WERI-Rb-1 (cell line): ENCODE measurements at regions not wholly inside any gene's neighbourhood (a gene's known extent, or its start where the extent isn't known, plus 50 kb on each side); places are given as distances from the start of the nearest gene placed in this dataset.

Source experiments
- DNase-seq: peaks from one replicate; pipeline ENCODE4 v3.0.0-alpha.2; 2020
- H3K27ac ChIP-seq: fragments of 250-450 bp; sonication (Bioruptor Pico); 2 replicates; pipeline ENCODE4 v1.5.1; 2020; ENCODE audit warnings: mild to moderate bottlenecking, moderate library complexity
- H3K27me3 ChIP-seq: fragments of 250-450 bp; sonication (Bioruptor Pico); 2 replicates; pipeline ENCODE4 v1.5.1; 2021; ENCODE audit warnings: mild to moderate bottlenecking, low read depth, moderate library complexity; ENCODE audit not compliant: insufficient read depth, severe bottlenecking
- H3K36me3 ChIP-seq: fragments of 250-450 bp; sonication (Bioruptor Pico); 2 replicates; pipeline ENCODE4 v1.5.1; 2020; ENCODE audit warnings: mild to moderate bottlenecking, moderate library complexity
- H3K4me3 ChIP-seq: 2 replicates; pipeline ENCODE4 v1.5.1; 2011; ENCODE audit warnings: low read depth, mild to moderate bottlenecking, control low read depth, low read length
- H3K9me3 ChIP-seq: fragments of 250-450 bp; sonication (Bioruptor Pico); 2 replicates; pipeline ENCODE4 v1.5.1; 2021; ENCODE audit warnings: mild to moderate bottlenecking, moderate library complexity; ENCODE audit not compliant: severe bottlenecking
- CTCF ChIP-seq: IDR thresholded peaks from 2 replicates; pipeline ENCODE4 v1.5.1; 2011; ENCODE audit warnings: low read depth, mild to moderate bottlenecking, control low read depth, inconsistent platforms, low read length

- Histone ChIP-seq H3K4me3 (no peak overlapping the region), H3K27ac (no peak overlapping the region), H3K27me3 (no peaks in the 10 kb centered on the region), H3K9me3 (no peaks in the 10 kb centered on the region), H3K36me3 (no peaks in the 10 kb centered on the region)
- DNase-seq, result peak; percentile 61
- TF ChIP-seq CTCF, result no peak
These were observed 141.6 kb downstream of the TM9SF2 start for GRCh38 chr13:99642841-99643240.

- H3K9me3 ChIP-seq, result no peaks in the 10 kb centered on the region
- no peak overlapping the region for H3K27ac ChIP-seq
- no peak overlapping the region for H3K4me3 ChIP-seq
- no peak for TF ChIP-seq CTCF
- no peaks in the 10 kb centered on the region for H3K36me3 ChIP-seq
- no peaks in the 10 kb centered on the region for H3K27me3 ChIP-seq
- no peak for DNase-seq
These were observed 140.7 kb downstream of the TM9SF2 start for GRCh38 chr13:99642006-99642405.

- no peaks in the 10 kb centered on the region for H3K9me3 ChIP-seq
- H3K27ac ChIP-seq, result no peak overlapping the region
- DNase-seq, result no peak
- no peaks in the 10 kb centered on the region for H3K27me3 ChIP-seq
- no peak overlapping the region for H3K4me3 ChIP-seq
- H3K36me3 ChIP-seq, result no peaks in the 10 kb centered on the region
- no peak for TF ChIP-seq CTCF
These were observed 139.0 kb downstream of the TM9SF2 start for GRCh38 chr13:99640260-99640659.

GRCh38 chr13:99639126-99639525 is 137.9 kb downstream of the TM9SF2 start:
- H3K27ac ChIP-seq, result no peak overlapping the region
- no peak for DNase-seq
- H3K9me3 ChIP-seq, result no peaks in the 10 kb centered on the region
- no peak for TF ChIP-seq CTCF
- H3K27me3 ChIP-seq, result no peaks in the 10 kb centered on the region
- H3K4me3 ChIP-seq, result no peak overlapping the region
- H3K36me3 ChIP-seq, result no peaks in the 10 kb centered on the region

GRCh38 chr13:99636728-99637353 is 135.6 kb downstream of the TM9SF2 start:
- Histone ChIP-seq H3K27me3 (no peaks in the 10 kb centered on the region), H3K4me3 (no peak overlapping the region), H3K36me3 (no peaks in the 10 kb centered on the region), H3K27ac (no peak overlapping the region), H3K9me3 (no peaks in the 10 kb centered on the region)
- TF ChIP-seq CTCF, result no peak
- DNase-seq, result no peak

GRCh38 chr13:99636306-99636705 is 135.0 kb downstream of the TM9SF2 start:
- Histone ChIP-seq H3K27ac (no peak overlapping the region), H3K36me3 (no peaks in the 10 kb centered on the region), H3K27me3 (no peaks in the 10 kb centered on the region), H3K9me3 (no peaks in the 10 kb centered on the region), H3K4me3 (no peak overlapping the region)
- no peak for DNase-seq
- no peak for TF ChIP-seq CTCF
